GM21825 (cell line): ENCODE measurements at regions not wholly inside any gene's neighbourhood (a gene's known extent, or its start where the extent isn't known, plus 50 kb on each side); places are given as distances from the start of the nearest gene placed in this dataset.

Experiments
- ATAC-seq: cut with Tn5 transposase; IDR thresholded peaks from one replicate; pipeline ENCODE4 v1.9.1; 2021; ENCODE audit warnings: mild to moderate bottlenecking, moderate library complexity; ENCODE audit not compliant: unreplicated experiment

DNA sequence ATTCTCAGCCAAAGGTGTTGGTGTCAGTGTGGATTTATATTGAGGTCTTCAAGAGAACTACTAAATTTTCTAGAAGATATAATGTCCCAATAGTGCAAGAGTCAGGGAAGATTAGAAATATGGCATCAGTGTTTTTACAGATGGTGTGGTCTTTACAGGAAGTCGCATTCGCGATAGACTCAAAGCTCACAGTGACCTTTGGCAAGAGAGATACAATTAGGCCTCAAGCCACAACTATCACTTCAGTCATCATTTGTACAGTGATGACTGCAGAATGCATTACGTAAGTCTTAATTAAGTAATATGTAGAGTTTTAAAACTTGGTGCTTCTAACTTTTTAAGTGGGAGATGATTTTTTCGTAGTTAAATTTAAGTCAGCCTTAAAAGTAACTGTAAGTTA, 237.2 kb upstream of the FSTL5 start:
- no peak for ATAC-seq

DNA sequence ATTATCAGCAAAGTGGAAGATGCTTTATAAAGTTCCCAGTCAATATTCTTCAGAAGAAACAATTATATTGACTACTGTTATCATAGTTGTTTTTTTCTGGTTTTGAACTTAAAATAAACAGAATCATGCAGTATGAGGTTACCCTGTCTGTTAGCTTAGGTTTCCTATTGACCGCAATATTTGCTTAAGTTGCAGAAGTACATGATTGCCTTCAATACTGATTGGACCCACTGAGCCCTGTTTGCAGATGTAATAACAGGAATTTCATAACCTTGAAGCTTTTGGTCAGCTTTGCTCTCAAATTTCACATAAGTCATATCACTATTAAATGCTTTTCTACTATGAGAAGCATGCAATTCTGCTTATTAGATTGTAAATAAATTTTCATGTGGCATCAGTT, 229.1 kb upstream of the FSTL5 start:
- ATAC-seq: no peak

DNA sequence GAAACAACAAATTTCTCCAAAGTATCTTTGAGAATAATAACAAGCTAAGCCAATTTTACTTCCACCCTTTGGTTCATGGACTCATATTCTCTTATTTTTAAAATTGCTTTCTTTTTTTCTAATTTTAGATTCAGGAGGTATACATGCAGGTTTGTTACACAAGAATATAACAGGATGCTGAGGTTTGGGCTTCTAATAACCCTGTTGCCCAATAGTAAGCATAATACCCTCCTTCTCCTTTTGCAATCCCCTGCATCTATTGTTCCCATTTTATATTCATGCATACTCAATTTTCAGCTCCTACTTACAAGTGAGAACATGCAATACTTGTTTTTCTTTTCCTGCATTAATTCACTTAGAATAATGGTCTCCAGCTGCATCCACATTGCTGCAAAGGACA, 202.3 kb upstream of the FSTL5 start:
- ATAC-seq: no peak

DNA sequence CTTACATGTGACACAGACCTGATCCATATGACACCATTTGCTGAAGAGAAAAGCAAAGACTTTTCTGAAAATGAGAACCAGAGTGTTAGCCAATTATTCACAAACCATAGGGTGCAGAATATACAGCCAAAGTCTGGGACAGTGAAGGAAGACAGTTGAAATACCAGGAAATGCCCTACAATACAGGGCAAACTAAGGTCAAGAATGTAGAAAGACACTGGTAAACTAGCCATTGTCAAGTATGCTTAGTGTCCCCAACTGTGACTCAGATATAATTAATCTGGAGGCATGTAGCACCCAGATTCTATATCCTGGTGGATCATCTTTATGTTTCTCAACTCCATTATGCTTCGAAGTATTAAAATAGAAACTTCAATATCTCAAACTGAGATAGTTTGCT, 200.9 kb upstream of the FSTL5 start:
- no peak for ATAC-seq

DNA sequence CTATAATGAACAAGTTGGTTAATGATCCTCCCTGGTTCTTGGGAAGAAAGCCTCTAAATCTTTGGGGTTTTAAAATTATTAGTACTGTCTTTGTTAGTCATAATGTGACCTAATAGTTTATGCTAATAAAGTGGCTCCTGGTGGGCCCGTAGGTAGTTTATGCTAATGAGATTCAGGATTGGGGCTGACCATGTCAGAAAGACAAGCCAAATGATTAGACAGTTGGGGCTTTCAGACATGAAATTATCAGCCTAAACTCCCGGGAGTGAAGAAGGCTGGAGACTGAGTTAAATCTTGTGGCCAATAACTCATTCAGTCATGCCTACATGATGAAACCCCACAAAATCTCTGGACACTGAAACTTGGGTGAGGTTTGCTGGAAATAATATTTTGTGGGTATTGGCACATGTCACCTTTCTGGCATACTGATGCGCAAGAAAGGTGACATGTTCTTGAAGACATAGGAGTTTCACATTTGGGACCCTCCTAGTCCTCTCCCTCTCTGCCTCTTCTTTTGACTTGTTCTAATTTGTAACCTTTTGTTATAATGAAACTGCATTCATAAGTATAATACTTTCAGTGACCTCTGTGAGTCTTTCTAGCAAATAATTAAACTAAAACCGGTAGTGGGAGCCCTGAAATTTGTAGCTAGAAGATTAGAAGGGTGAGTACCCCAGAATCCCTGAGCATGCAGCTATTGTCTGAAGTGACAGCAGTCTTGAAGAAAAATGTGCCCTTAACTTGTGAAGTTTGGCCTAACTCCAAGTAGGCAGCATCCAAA, 196.8 kb upstream of the FSTL5 start:
- no peak for ATAC-seq

DNA sequence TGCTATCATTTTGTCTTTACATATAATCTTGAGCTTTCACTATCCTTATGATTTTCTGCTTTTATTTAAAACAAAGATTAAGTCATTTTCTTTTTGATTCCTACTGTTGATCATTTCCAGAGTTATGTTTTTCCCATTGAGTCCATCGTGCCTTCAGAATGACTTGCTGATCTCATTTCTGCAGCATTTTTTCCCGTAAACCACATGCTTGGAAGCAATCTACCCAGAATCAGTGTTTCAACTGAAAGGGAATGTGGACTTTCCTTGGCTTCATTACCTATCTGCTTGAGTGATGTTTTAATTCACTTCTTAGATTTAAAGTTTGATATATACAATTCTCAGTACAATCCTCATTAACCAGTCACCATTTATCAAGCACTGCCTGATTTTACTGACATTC, 192.4 kb upstream of the FSTL5 start:
- ATAC-seq: no peak

DNA sequence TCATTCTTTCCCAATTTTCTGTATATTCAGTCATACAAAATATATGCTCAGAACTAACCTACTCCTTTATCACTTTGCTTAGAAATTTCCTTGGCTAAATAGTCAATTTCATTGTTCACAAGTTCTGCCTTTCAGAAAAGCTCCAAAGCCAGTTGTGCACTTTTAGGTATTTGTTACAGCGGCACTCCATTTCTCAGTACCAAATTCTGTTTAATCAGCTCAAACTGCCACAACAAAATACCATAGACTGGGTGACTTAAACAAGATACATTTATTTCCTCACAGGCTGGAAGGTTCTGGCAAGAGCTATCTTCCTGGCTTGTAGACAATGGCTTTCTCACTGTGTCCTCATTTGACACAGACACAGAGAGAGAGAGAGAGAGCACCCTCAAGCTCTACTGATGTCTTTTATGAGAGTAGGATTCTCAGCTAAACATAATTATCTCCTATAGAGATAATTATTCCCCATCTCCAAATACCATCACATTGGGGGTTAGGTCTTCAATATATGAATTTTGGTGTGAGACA, 188.8 kb upstream of the FSTL5 start:
- no peak for ATAC-seq

DNA sequence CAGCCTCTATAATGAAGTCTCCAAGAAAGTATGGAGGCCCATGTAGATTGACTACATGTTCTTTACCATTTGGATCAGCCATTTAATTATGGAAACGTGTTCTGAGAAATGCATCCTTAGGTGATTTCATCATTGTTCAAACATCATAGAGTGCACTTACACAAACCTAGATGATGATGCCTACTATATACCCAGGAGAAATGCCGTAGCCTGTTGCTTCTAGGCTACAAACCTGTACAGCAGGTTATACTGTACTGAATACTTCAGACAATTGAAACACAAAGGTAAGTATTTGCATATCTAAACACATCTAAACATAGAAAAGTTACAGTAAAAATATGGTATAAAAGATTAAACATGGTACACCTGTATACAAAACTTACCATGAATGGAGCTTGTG, 186.5 kb upstream of the FSTL5 start:
- ATAC-seq: no peak

DNA sequence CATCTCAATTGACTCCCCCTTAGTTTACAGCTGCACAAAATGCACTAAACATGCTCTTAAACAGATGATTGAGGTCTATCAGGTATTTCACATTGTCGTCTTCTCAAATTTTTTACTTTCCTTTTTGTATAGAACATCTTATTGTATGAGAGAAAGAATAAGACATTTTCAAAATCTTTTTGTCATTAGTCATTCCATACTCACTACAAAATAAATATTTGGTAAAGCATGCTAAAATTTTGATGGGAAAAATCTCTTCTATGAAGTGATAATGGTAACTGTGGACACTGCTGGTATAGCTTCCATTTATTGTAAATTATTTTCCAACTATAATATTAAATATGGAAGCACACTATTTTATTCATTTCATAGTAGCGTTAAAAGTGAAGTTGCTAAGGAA, 185.6 kb upstream of the FSTL5 start:
- no peak for ATAC-seq

DNA sequence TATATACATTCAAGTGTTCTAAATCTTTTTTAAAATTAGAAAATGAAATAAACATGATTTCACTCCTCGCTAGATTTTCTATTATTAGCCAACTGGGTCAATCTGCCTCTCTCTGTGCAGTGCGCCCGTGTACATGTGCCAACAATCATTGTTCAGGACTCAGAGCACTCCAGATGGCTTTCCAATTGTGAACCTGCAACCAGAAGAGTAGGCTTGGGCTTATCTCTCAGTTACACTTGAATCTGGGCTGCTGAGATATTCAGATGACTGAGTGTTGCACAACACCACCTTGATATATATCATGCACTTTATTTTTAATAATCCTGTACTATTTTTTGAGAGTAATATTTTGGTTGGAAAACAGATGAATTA, 184.0 kb upstream of the FSTL5 start:
- ATAC-seq: no peak

DNA sequence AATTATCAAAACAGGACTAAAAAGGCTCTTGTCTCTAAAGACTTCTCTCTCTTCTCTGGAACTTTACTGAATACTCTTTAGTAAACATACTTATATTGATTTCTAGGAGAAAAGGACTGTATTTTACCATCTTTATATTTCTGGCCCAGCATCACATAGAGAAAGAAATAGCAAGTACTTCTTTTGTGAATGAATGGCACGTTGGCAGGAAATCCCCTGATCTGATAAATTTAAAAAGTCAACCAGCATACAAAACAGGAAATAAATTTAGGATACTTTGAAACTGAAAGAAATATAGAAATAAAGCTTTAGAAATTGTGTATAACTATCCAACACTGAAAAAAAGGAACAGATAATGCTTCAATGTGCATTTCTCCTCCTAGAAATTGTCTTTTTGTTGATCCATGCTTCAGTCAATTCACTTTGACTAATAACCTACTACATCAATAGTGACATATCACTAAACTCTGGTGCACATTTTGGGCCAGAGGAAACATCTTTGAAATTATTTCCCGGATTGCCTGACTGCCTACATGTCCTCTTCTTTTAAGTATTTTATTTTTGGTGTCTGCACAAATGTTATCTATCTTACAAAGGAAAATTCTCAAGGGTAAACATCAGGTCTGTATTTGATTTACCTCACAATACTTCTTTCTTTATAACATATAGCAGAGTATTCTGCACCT, 183.5 kb upstream of the FSTL5 start:
- no peak for ATAC-seq

DNA sequence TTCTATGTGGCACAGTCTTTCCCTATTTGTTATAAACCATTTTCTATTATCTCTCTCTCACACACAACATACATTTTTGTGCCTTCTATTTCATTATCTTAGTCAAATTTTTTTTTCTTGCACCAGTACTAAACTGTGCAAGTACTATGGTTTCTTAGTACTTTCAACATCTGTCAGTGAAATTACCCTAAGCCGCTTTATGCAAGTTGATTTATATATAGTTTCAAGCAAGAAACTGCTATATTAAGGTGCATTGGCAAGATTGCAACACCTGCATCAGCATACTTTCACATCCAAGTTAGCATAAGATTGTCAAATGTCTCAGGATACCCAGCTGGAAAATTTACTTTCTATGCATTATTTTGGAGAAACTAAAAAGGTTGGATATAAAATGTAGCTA, 180.2 kb upstream of the FSTL5 start:
- ATAC-seq: no peak

DNA sequence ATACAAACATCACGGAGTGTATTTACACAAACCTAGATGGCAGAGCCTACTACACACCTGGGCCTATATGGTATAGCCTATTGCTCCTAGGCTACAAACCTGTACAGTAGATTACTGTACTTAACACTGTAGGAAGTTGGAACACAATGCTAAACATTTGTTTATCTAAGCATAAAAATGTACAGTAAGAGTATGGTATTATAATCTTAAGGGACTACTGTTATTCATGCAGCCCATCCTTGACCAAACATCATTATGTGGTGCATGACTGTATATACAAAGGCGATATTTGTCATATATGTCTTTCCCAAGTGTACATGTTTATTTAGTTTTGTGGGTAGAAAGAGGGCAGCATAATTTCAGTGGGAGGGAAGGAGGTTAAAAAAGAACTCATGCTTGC, 177.7 kb upstream of the FSTL5 start:
- no peak for ATAC-seq

DNA sequence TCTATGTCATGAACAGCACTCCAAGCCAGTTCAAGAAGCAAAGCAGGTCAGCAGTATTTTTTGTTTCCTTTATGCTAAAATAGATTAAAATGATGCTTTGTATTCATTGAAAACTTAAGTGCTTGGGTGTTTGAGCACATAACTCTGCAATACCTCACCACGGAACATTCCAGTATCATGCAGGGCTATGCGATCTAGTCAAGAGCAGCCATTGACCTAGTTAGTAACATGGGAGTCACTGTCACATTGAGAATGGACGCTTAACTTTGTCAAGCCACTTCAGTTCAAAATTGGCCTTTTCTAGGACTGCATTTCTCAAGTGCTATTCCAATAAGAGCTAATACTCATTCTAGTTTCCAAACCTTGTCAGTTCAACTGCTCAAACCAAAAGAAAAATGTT, 160.1 kb upstream of the FSTL5 start:
- no peak for ATAC-seq

DNA sequence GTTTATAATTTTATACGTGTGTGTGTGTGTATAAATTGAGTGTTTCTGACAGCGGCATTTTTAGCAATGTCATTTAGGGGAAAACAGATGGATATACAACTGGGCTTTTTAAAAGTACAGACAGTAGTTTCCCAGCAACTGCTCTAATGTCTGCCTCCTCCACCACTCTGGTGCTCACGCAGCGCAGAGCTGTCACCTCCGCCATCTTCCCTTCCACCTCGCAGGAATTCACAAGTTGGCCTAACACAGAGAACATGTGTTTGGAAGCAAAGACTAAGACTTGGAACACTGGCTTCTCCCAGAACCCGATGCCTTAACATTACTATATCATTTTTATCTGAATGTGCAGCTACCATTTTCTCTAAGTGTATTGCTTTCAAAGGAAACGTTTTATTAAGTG, 158.3 kb upstream of the FSTL5 start:
- no peak for ATAC-seq

DNA sequence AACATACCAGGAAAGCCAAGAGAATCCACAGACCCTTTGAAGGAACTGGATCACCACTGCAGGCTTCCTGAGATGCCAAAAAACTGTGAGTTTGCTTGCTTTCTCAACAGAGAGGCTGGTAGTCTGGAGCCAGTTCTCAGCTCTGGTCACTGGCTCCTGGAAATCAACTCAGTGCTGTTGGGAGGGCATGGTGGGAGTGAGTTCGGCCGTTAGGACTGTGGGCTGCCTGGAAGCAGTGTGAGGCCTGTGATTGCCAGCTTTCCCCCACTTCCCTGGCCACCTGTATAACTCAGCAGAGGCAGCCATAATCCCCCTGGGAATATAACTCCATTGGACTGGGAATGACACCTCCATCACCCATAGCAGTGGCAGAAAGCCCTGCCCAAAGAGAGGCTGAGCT, 122.0 kb upstream of the FSTL5 start:
- no peak for ATAC-seq

DNA sequence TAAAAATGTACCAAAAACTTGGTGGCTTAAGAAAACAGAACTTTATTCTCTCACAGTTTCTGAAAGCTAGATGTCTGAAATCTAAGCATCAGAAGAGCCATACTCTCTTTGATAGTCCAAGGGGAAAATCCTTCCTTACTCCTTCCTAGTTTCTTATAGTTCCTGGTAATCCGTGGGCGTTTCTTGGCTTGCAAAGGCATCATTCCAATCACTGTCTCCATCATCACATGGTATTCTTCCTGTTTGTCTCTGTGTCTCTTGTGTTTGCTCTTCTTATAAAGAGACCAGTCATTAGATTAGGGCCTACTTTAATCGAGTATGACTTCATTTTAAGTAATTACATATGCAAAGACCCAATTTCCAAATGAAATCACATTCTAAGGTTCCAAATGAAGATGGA, 118.9 kb upstream of the FSTL5 start:
- no peak for ATAC-seq

DNA sequence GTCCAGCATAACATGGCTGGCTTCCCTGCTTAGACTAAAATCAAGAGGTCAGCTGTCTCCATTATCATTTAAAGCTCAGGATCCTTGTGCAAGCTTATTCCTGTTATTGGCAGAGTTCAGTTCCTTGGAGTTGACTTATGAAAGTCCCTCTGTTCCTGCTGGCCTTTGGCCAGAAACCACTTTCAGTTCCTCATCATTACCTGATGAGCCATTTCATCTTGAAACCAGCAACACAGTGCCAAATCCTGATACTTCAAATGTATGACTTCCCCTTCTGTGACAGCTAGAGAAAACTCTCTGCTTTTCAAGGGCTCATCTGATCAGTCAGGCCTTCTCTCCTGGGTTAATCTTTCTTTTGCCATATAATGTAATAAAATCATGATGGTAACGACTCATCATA, 110.6 kb upstream of the FSTL5 start:
- ATAC-seq: peak; percentile 82

DNA sequence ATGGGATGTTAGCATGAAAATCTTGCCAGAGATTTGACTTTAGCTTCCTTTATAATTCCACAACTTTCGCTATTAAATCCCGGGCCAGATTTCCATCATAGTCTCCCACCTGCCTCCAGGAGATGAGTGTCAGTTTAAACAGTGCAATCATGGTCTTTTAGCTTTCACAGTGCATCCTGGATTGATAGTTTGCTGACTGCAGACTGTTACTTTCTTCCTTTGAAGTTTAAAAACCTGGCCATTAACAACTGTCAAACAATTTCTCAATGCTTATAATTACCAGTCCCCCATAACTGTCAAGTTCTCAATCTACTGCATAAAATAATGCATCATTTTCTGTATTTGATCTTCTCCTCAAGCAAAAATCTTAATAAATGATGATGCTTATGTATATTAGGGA, 108.4 kb upstream of the FSTL5 start:
- ATAC-seq: no peak

DNA sequence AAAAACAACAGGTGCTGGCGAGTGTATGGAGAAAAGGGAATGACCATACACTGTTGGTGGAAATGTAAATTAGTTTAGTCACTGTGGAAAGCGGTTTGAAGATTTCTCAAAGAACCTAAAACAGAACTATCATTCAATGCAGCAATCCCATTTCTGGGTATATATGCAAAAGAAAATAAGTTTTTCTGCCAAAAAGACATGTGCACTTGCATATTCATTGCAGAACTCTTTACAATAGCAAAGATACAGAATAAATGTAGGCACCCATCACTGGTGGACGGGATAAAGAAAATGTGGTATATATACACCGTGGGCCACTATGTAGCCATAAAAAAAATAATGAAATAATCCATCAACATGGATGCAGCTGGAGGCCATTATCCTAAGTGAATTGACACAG, 105.1 kb upstream of the FSTL5 start:
- no peak for ATAC-seq

DNA sequence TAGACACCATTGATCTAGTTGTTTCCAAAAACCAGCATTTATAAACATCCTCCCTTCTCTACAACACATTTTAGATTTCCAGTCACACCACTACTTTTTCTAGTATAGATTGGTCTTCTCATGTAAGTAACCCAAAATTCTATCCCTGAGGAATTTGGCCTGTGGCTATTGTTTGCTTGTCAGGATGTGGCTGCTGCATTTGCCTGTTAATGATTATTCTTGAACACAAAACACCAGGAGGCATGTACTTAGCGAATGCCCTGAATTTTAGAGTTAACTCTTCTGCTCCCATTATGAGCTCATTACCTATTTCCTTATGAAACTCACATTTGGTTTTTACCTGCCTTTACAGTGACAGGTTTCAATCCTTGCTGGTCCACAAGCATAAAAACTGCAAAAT, 102.0 kb upstream of the FSTL5 start:
- no peak for ATAC-seq

DNA sequence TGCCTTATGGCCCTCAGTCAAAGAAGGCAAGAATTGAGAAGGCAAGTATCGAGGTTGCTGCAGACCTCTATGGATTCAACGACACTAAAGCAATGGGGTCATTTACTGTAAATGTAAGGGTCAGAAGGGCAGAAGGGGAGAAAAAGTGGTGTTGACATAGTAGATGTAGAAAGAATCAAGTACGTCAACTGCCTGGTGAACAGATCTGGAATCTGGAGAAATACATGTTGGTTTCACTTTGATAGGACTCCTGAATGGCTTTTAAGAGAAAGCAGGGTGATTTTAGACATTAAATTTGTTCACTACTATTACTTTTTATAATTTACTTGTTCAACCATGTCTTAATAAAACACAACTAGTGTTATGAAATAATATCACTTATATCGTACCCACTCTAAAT, 81.3 kb upstream of the FSTL5 start:
- no peak for ATAC-seq

DNA sequence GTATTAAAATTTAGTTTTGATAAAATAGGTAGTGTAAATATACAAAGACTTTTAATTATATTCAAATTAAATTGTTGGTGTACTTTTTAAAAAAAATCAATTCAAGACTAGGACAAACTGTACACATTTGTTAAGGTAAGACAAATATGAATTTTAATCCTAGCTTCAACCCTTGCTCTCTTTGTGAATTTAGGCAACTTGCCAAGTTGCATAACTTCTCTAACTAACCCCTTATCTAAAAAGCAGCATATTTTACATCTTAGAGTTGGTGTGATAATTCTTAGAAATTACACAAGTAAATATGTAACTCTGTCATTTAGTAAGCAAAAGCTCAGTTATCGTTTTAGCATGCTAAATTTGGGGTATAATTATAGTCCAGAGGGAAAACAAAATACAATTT, 78.1 kb upstream of the FSTL5 start:
- no peak for ATAC-seq
